ENCODE measurements at regions not wholly inside any gene's neighbourhood (a gene's known extent, or its start where the extent isn't known, plus 50 kb on each side); places are given as distances from the start of the nearest gene placed in this dataset.

DNA sequence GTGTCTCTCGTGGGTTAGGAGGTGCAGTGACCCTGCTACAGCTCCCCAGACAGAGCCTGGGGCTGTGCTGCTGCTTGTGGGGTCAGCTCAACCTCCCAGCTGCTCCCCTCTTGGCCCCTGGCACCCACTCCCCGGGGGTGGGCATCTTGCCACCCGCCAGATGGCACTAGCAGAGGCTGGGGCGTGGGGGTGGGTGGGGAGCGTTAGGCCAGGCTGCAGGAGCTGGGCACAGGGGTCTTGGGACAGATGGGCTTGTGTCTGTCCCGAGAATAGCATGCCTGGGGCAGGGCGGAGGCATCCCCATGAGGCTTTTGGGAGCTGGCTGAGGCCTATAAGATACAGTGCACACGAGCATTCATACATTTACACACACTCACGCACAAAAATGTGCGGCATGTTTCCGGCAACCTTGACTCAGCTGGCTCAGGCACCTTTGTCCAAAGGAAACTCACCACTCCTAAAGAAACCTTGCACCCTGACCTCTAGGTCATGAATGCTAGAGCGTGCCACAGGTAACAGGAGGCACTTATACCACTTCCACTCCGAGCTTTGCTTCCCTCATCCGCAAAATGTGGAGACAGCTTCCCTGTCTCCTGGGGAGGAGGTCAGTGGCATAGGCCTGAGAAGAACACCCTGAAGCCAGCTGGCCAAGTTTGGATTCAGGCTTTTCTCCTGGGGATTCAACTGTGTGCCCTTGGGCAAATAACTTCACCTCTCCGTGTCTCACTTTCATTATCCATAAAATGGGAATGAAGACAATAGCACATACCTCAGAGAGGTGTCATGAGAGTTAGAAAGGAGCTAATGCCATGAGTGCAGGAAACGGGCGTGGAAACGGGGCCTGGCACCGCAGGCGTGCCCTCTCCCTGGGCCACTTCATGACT is 78.9 kb upstream of the LHX1 start:
- TF ChIP-seq CTCF (IDR thresholded peaks at IDR 0.05): no peak
- no peak for TF ChIP-seq POLR2A (IDR thresholded peaks at IDR 0.05)

Data from right lobe of liver (tissue), 4 donors.